PC-9 (cell line): ENCODE measurements at regions not wholly inside any gene's neighbourhood (a gene's known extent, or its start where the extent isn't known, plus 50 kb on each side); places are given as distances from the start of the nearest gene placed in this dataset.

Source experiments
- CTCF ChIP-seq: fragments of 200-600 bp; sonication (generic); conservative IDR thresholded peaks from 2 replicates; pipeline ENCODE4 v1.6.1; 2017; ENCODE audit warnings: mixed run types, antibody characterized with exemption, mild to moderate bottlenecking, moderate library complexity
- EZH2 ChIP-seq: fragments of 200-600 bp; sonication (generic); IDR thresholded peaks from 2 replicates; pipeline ENCODE4 v1.8.0; 2017; ENCODE audit warnings: antibody characterized with exemption, low read depth

- TF ChIP-seq CTCF: no peak
- TF ChIP-seq EZH2: no peak
Measured at GRCh38 chr7:47633134-47633533, 51.2 kb upstream of the TNS3 start.
